Osteocyte (in vitro differentiated cells): ENCODE measurements at regions not wholly inside any gene's neighbourhood (a gene's known extent, or its start where the extent isn't known, plus 50 kb on each side); places are given as distances from the start of the nearest gene placed in this dataset.

ENCODE experiments used
- DNase-seq: peaks from one replicate; pipeline ENCODE4 v3.0.0; 2021; ENCODE audit warnings: mixed read lengths; ENCODE audit not compliant: unreplicated experiment; ENCODE audit errors: extremely low spot score
- H3K27ac Mint-ChIP-seq: one replicate; pipeline ENCODE4 v1.8.0; 2021; ENCODE audit warnings: mild to moderate bottlenecking, mixed read lengths; ENCODE audit not compliant: unreplicated experiment
- H3K27me3 Mint-ChIP-seq: one replicate; pipeline ENCODE4 v1.8.0; 2021; ENCODE audit warnings: mixed read lengths; ENCODE audit not compliant: unreplicated experiment
- H3K36me3 Mint-ChIP-seq: one replicate; pipeline ENCODE4 v1.8.0; 2021; ENCODE audit warnings: mixed read lengths; ENCODE audit not compliant: unreplicated experiment
- H3K4me1 Mint-ChIP-seq: one replicate; pipeline ENCODE4 v1.8.0; 2021; ENCODE audit warnings: mixed read lengths; ENCODE audit not compliant: unreplicated experiment
- H3K4me3 Mint-ChIP-seq: one replicate; pipeline ENCODE4 v1.8.0; 2021; ENCODE audit warnings: mild to moderate bottlenecking, moderate library complexity, mixed read lengths; ENCODE audit not compliant: unreplicated experiment
- H3K9me3 Mint-ChIP-seq: one replicate; pipeline ENCODE4 v1.8.0; 2021; ENCODE audit warnings: mixed read lengths; ENCODE audit not compliant: unreplicated experiment
- TF ChIP-seq, protein P1 (sequence below): fragments of 200-600 bp; sonication (generic); IDR thresholded peaks from 2 replicates; pipeline ENCODE4 v1.5.0; 2021; ENCODE audit warnings: antibody characterized with exemption, mild to moderate bottlenecking, moderate library complexity

DNA sequence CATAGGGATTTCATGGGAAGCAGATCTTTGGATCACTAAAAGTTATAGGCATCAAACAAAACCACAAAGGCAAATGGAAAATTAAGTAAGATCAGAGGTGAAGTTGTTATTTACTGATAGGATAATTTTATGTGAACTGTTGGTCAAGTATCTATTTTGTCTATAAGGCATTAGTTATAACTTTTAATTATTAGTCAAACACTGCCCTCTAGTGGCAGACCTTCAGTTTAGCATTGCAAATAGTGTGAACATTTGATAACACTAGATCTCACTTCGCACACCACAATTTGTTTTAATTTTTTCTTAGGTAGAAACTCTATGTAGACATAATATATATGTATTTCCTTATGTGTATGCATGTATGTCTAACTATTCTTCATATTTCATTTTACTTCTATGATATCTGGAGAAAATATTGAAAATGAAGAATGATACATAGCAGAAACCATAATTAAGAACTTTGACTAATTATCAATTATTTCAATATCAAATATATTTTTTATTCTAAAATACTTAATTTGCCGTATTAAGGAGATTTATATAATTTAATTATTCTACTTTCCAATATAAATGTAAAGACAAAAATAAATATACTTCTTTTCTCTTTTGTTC, 214.5 kb upstream of the TACR3 start:
- Mint-ChIP-seq H3K27ac (no peak overlapping the region), H3K4me1 (no peaks in the 10 kb centered on the region), H3K9me3 (no peaks in the 10 kb centered on the region), H3K36me3 (no peaks in the 10 kb centered on the region), H3K27me3 (peaks cover 4% of the 10 kb centered on the region), H3K4me3 (no peak overlapping the region)
- DNase-seq, result no peak
- TF ChIP-seq, protein P1, sequence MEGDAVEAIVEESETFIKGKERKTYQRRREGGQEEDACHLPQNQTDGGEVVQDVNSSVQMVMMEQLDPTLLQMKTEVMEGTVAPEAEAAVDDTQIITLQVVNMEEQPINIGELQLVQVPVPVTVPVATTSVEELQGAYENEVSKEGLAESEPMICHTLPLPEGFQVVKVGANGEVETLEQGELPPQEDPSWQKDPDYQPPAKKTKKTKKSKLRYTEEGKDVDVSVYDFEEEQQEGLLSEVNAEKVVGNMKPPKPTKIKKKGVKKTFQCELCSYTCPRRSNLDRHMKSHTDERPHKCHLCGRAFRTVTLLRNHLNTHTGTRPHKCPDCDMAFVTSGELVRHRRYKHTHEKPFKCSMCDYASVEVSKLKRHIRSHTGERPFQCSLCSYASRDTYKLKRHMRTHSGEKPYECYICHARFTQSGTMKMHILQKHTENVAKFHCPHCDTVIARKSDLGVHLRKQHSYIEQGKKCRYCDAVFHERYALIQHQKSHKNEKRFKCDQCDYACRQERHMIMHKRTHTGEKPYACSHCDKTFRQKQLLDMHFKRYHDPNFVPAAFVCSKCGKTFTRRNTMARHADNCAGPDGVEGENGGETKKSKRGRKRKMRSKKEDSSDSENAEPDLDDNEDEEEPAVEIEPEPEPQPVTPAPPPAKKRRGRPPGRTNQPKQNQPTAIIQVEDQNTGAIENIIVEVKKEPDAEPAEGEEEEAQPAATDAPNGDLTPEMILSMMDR, result peak; percentile 70

- H3K4me1 Mint-ChIP-seq, result no peaks in the 10 kb centered on the region
- DNase-seq, result no peak
- H3K36me3 Mint-ChIP-seq, result no peaks in the 10 kb centered on the region
- H3K27me3 Mint-ChIP-seq, result peaks cover 7% of the 10 kb centered on the region
- TF ChIP-seq, protein P1, result no peak
- H3K4me3 Mint-ChIP-seq, result no peak overlapping the region
- H3K27ac Mint-ChIP-seq, result no peak overlapping the region
- H3K9me3 Mint-ChIP-seq, result no peaks in the 10 kb centered on the region
Measured at GRCh38 chr4:103928370-103928769, 208.6 kb upstream of the TACR3 start.

DNA sequence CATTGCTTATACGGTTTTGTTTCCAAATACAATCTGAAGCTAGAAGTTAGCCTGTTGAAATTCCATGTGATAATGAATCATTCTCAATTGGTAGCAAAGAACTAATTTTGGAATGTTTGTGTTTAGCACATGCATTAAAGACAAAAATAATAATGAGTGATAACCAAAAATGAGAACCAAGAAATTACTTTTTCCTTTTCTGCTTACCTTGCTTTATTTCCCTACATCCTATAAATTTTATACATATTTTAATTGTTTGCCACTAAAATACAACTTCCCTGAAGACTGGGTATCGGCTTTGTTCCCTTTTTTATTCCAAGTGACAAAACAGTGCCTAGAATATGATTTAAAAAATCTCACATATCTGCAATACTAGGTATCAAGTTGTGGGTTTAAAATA, 203.8 kb upstream of the TACR3 start:
- H3K27me3 Mint-ChIP-seq, result peaks cover 8% of the 10 kb centered on the region
- no peaks in the 10 kb centered on the region for H3K36me3 Mint-ChIP-seq
- H3K27ac Mint-ChIP-seq, result no peak overlapping the region

DNA sequence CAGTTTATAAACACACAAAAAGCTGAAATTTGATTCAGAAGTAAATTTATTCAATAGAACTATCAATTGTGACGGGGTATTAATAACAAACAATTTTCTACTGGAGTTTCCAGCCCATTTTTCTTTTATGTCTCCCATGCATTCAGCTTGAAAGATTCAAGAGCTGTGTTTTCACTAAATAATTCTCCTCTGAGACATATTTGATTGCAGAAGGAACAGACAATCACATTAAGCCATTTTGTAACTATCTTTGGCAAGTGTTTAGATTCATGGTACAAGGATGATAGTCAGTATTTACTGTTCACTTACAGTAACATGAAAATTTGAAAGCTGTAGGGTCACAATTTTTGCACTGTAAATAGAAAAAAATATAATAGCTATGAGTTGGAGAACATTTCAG, 198.4 kb upstream of the TACR3 start:
- TF ChIP-seq, protein P1, result no peak
- DNase-seq, result no peak
- H3K9me3 Mint-ChIP-seq, result no peaks in the 10 kb centered on the region
- H3K36me3 Mint-ChIP-seq, result no peaks in the 10 kb centered on the region
- no peak overlapping the region for H3K4me3 Mint-ChIP-seq
- H3K27ac Mint-ChIP-seq, result no peak overlapping the region
- peaks cover 2% of the 10 kb centered on the region for H3K27me3 Mint-ChIP-seq
- no peaks in the 10 kb centered on the region for H3K4me1 Mint-ChIP-seq

More for the DNA sequence above, 203.8 kb upstream of the TACR3 start:
- no peak overlapping the region for H3K4me3 Mint-ChIP-seq
- DNase-seq, result no peak
- H3K4me1 Mint-ChIP-seq, result no peaks in the 10 kb centered on the region
- TF ChIP-seq, protein P1, result no peak
- H3K9me3 Mint-ChIP-seq, result no peaks in the 10 kb centered on the region

GRCh38 chr4:103915224-103915869, 195.6 kb upstream of the TACR3 start:
- Mint-ChIP-seq H3K9me3 (no peaks in the 10 kb centered on the region), H3K4me3 (no peak overlapping the region), H3K36me3 (no peaks in the 10 kb centered on the region), H3K27me3 (no peaks in the 10 kb centered on the region), H3K27ac (no peak overlapping the region), H3K4me1 (no peaks in the 10 kb centered on the region)
- no peak for DNase-seq
- TF ChIP-seq, protein P1, result peak; percentile 60
